Bone marrow (tissue), 2 donors: ENCODE measurements at regions not wholly inside any gene's neighbourhood (a gene's known extent, or its start where the extent isn't known, plus 50 kb on each side); places are given as distances from the start of the nearest gene placed in this dataset.
"Not testable (repeated sequence)": the region's sequence is repeated elsewhere in the genome, so short reads cannot be mapped to it uniquely, and the experiment has no call there.

Source experiments
- DNase-seq, 2 donors: peaks; one replicate each; lab custom pipeline; 2025; lab: John Stamatoyannopoulos, UW

DNA sequence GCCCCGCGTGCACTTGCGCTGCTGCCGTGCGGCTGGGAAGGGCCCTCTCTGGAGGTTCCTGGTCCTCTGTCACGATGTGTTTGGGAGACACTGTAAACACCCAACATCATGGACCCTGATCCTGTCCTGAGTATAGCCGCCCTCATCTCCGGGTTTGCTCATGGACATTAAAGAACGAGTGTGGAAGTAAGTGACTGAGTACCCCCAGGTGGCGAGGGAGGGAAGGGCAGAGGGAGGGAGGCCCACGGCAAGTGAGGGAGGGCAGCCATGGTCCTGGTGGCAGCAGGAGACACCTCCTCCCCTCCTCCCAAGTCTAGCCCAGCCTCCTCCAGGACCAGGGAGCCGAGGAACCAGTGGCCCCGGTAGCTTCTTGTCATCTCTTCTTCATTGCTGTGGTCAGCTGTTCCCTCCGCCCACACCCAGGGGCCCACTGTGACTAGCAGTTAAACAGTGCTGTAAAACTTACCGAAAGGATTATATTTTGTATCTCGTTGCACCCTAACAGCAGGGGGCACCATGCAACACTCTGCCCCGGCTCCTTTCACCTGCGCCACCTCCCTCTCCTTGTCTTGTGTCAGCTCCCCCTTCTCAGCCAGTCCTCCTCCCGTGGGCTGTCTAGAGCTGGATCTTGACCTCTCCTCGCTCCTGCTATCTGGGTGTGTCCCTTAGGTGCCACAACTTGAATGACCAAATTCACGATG lies 566.5 kb upstream of the B3GAT1 start:
- DNase-seq = no peak

DNA sequence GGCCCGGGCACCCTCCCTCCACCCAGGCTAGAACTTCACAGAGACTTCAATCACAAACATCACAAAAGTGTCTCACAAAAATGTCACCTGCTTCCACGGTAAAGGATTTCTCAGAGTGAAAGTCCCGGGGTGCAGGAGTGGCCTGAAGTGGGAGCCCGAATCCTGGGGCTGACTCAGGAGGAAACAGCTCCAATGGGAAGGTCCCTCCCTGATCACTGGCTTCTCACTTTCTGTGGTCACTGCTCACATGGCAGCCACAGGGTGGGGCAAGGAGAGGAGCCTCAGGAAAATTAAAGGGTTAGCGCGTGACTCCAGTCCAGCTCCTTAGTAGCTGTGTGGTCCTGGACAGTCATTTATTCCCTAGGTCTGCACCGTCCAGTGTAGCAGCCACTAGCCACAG lies 564.5 kb upstream of the B3GAT1 start:
- DNase-seq = no peak

DNA sequence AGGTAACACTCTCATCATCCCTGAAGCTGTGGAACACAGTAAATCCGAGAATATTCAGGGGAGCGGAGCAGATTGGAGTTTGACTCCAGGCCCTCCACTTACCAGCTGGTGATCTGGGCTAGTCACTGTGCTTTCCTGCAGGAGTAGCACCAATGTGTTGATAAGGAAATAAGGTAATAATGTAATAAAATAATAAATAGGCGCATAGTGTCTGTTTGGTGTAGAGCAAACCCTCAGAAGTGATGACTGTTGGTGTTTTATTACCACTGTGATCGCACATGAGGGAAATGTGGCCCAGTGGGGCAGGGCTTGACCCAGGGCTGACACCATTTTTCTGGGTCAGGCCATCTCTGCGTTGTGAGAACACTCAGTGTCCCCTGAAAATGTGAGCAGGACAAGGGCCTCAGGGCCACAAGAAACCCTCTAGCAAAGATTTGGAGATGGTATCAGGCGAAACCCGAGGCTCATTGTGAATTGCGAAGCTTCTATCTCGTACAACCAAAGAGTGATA lies 563.9 kb upstream of the B3GAT1 start:
- DNase-seq = no peak

DNA sequence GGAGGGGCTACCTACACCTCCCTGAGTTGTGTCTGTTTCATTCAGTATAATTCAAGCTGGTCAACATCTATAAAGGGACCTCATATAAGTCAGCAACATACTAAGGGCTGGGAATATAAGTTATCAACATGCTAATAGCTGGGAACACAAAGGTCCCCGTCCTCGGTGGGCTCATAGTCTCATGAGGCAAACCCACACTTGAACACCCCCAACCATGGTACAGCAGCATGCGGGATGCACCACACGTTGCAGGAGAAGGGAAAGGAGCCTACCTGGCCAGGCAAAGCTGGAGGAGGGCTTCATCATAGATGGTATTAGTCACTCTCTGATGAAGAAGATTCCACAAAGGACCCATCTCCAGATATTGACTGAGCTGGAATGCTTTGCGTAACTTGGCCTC lies 561.8 kb upstream of the B3GAT1 start:
- DNase-seq = no peak

DNA sequence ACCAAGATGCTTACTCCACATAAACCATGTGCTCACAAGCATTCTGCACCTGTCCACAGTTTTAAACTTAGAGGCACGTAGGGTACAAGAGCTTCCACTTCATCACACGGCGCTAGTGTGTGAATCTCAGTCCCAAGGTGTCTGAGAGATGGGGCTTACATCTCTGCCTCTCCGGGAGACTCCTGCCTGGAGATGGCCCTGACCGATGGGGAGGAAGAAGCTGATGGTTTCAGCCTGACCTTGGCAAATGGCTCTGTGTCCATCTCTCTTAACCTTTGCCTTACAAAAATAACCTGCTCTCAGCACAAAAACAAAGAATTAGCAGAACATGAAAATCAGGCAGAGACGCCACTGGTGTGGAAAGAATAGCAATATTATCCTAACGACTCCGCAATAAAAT lies 559.3 kb upstream of the B3GAT1 start:
- DNase-seq = no peak

DNA sequence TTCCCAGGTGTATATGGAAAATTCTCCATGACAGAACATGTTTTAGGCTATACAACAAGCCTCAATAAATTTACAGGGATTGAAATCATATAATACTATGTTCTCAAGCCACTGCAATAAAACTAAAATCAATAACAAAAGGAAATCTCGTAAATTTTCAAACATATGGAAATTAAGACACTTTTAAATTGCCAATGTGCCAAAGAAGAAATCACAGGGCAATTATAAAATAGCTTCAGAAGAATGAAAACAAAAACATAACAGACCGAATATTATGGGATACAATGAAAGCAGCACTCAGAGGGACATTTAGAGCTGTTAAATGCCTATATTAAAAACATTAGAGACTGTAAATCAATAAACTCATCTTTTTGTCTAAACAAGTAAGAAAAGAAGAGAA lies 555.7 kb upstream of the B3GAT1 start:
- no peak for DNase-seq

DNA sequence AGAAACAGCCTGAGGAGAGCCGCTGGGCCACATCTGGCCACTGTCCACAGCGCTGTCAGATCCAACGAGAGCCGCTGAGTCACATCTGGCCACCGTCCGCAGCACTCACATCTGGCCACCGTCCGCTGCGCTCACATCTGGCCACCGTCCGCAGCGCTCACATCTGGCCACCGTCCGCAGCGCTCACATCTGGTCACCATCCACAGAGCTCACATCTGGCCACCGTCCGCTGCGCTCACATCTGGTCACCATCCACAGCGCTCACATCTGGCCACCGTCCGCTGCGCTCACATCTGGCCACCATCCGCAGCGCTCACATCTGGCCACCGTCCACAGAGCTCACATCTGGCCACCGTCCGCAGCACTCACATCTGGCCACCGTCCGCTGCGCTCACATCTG lies 549.3 kb upstream of the B3GAT1 start:
- not testable (repeated sequence) for DNase-seq

DNA sequence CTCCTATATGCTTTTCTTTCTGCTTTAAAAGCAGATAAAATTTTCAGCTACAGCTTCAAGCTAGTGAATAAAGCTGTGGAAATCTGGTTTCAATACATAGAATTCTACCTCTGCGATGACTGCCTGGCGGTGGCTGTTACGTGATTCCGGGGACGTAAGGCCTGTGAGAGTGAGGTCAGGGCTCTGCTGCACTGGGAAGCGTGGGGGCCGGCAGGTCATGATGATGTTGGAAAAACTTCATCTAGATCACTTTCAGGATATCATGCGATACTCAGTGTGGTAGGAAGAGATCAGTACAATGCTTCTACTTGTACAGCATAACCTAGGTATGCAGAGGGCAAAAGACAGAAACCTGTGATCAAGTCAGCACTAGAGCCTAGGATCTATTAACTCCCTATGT lies 546.8 kb upstream of the B3GAT1 start:
- no peak for DNase-seq

DNA sequence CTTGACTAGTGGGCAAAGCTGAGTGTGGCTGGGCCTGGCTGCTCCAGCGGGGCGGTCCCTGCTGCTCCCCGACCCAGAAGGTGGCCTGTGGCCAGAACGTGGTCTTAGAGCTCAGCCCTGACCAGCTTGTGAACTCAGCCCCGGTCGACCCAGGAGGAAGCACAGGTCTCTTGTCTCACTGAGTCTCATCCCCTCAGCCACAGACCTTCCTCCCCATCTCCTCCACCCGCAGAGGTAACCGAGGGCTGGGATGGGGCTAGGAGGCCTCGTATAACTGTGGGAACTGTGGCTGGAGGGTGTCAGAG lies 546.2 kb upstream of the B3GAT1 start:
- no peak for DNase-seq

DNA sequence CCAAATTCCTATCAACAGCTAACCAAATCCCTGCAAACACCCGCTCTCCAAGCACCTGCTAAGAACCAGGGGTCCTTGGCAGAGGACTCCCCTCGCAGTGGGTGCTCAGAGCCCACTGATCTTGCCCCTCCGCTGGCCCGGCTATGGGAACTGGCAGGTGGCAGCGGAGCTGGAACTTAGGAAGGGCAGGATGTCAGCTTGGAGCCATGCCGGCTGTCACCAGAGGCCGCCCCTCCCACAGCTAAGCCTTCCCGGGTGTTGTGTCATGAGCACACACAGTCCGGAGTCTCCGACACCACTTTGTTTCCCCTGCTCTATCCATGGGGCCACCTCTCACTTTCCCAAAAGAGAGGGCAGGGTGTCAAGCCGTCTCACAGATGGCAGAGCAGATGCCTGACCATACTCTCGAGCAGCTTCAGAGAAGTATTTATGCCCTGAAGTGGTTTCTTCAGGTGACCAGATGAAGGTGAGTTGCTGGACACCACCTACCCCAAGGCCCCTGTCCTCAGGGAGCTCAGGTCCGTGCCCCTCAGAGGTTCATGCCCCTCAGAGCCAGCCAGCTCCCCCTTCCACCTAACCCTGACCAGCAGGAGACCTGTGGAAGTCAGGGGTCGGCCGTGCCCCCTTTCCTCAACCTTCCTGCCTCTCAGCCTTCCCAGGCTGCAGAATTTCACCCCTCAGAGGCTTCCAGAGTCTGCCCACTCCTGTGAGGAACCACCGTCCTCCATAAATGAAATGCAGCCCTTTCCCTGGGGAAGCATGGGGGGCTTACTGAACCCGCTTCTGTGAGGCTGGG lies 545.7 kb upstream of the B3GAT1 start:
- no peak for DNase-seq

DNA sequence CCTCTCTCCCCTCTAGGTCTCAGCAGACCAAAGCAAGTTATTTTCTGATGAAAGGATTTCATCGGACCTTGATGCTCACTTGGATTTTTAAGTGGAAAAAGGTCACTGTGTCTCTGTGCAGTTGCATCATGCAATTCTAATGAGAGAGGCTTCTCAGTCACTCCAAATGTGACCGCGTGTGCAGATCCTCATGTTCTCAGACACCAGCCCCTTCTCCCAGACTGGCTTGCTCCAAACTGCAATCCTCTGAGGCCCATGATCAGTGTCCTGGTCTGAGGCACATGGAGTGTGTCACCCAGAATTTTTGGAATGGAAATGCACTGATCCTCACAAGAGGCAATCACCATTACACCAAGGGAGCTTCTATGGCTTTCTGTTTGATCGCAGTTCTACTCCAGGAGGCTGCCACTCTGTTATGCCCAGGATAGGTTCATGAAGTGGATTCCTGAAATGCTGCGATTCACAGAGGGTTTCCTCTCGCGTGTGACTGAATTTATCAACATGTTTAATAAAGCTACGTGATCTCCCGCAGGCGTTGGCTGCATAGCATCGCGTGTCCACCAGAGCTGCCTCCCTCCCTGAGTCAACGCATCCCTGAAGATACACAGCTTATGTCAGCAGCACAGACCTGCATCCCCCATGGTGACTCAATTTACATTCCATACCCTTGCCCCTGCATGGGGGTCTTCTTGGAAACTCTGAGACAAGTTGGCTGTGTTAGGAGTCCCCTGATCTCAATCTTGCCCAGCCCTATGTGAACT lies 544.6 kb upstream of the B3GAT1 start:
- DNase-seq = no peak

DNA sequence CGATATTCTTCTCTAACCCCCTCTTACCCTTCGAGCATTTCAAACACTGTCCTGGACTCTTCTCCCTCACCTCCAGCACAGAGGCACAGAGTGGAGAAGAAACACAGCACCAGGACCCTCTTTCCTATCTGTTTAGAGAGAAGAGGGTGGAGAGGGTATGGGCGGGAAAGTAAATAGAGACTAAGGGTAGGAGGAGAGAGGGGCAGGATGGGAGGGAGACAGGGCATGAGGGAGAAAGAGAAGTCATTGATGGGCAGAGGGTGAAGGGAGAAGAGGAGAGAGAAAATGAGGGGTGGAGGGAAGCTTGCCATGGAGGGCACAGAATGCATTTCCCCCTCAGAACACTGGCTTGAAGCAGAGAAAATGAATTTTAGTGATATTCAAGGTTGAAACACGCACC lies 543.9 kb upstream of the B3GAT1 start:
- not testable (repeated sequence) for DNase-seq

DNA sequence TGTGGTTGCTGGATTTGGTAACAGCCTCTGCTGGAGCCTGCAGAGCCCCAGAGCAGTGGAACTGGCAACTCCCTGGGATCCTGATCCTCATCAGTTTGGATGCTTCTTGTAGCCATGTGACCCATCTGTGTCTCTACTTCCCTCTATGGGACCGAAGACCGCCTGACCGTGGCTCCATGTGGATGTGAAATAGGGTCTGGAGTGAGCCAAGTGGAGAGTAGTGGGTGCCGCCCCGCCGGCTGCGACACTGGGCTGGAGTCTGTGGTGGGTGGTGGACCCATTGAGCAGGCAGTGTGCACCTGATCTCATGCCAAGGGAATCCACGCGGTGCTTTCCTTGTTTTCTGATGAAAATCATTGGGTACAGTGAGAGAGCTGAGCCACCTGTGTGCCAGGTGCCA lies 543.2 kb upstream of the B3GAT1 start:
- DNase-seq = no peak

DNA sequence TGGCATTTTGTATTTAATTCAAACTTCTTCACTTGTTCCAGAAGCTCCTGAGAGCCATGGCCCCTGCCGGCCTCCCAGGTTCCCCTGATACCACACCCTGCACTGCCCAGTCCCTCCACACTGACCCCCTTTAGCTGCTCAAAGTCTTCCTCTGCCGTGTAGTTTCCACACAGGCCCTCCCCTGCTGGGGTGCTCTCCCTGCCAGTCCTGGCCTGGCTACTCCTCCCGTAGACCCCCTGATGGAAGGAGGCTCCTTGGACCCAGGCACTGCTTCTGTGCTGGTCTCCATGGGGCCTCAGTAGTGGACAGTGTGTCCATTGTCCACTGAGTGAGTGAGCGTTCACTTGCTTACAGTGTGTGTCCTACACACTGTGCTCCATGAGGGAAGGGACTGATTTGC lies 542.4 kb upstream of the B3GAT1 start:
- not testable (repeated sequence) for DNase-seq

DNA sequence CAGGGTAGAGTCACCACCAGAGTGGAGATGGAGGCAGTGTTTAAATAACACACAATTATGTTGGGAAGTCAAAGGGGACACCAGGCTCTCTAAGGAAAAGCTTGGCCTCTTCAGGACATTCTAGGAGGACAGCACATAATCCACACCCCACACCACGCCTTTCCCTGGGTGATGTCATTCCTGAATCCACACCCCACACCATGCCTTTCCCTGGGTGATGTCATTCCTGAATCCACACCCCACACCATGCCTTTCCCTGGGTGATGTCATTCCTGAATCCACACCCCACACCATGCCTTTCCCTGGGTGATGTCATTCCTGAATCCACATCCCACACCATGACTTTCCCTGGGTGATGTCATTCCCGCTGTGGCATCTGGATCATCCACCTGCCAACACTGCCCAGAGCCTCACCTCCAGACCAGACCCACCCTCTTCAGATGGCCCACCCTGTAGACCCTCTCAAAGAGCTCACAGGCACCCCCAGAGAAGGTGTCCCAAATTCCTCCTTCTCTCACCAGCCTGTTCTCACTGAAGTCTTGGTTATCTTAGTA lies 541.5 kb upstream of the B3GAT1 start:
- DNase-seq = not testable (repeated sequence)

DNA sequence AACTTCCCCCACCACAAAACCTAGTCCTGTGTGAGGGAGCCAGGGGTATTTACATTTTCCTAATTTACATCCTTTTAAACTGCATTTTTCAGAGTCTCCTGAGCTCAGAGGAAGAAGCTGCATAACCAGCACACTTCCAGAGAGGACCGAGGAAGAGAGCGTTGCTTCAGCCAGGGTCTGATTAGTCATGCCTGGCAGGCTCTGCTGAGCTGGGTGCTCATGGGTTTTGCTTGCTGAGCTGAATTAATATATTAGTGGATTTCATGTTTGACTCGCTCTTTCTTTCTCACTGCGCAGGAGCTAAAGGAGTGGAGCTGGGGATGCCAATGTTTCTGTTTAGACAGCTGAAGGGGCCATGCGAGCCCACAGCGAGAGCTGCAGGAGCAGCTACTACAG lies 539.3 kb upstream of the B3GAT1 start:
- no peak for DNase-seq

DNA sequence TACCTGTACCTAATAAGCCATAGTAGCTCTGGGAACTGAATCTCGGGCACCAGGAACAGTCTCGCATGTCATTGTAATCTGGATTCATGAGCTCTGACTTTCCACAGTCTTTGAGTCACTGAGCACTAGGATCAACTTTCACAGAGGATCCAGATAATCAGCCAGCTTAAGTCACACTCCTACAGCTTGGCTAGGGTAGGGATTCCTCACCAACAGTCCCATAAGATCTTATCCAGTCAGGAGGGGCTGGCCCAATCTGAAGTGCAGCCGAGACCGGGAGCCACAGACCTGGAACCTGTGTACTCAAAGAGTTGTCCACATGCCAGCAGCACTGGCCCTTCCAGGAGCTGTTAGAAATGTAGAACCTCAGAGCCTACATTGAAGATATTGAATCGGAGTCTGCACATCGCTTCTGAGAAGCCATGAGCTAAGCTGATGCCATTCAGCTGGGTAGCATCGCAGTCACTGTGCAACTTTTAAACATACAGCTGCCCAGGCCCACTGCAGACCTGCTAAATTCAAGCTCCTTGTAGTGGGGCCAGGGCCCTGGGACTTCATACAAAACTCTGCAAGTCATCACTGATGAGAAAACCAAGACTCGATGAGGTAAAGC lies 538.8 kb upstream of the B3GAT1 start:
- DNase-seq = no peak

DNA sequence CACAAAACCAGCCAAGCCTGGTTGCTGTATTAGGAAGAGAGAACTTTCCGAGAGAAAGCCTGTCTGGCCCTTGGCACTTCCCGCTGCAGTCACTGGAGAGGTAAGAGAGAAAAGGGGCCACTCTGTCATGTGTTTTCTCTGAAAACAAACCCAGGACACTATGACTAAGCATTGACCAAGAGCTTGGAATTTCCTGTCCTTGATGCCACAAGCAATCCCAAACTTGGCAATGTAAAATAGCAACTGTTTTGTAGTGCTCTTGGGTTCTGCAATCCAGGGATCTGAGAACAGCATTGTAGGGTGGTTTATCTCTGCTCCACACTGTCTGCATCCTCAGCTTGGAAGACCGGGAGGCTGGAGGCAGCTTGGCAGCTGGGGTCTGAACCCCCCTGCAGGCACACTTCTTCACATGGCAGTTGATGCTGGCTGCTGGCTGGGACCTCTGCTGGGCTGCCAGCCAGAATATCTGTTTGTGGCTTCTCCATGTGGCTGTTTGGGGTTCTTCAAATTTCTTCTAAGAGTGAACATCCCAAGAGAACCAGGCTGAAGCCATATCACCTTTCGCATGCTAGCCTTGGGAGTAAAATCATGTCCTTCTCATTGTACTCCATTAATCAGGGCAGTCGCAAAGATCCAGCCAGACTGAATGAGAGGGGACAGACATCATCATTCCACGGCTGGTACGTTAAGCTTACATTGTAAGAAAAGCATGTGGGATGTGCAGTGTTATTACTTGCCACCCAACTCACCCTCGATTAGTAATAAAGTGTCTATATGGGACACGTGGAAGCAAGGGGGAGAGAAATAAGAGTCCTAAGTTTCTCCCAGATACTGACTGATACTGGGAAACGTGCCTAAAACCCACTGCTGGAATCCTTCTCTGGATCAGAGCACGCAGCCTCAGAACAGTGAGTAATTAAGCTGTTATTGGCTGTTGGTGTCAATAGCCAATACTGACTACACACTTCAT lies 537.4 kb upstream of the B3GAT1 start:
- no peak for DNase-seq

DNA sequence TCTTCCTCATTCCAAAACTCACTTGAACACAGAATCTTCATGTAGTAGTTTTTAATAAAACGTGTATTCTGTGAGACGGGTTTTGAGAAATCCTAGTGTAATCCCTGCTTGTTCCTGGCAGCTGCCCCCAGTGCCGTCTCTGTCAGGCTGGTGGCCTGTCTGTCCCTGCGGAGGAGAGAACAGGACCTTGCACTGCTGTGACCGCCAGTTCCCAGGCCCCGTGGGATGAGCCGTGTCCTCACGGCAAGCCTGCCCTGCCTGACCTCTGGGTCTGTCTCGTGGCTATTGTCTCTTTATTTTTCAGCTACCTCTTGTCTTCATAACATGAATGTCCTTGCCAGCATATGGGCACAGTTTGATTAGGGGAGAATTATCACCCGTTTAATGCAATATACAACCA lies 535.5 kb upstream of the B3GAT1 start:
- no peak for DNase-seq

DNA sequence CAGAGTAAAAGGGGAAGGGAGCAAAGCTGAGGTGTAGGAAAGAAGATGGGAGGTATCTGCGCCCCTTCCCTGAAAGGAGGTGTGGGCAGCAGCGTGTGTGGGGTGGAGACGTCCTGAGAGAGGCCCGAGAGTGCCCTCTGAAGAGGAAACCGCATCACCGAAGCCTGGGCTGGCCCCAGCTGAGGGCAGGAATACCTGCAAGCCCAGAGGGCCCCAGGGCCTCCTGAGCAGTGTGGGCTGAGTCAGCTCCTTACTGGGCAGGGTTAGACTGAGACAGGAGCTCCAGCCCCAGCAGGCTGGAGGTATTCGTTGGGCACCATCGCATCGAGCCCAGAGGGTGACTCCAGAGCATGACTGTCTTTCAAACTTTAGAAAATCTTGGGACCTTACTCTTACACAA lies 534.0 kb upstream of the B3GAT1 start:
- no peak for DNase-seq

DNA sequence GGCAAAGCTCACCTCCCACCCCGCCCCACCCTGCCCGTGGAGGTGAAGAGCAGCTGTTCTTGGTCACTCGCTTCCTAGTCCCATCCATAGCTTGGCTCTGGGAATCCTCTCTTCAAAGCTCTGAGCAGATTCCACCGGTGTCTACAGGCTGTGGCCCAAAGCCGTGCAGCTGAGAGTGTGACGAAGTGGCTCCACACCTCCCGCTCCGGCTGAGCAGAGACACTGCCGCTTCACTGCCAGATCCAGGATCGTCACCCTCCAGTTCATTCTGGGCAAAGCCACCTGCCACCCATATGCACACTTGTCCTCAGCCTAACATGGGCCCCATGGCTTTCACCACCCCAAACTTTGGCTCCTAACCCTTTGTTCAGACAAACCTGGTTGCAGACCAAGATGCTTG lies 532.9 kb upstream of the B3GAT1 start:
- no peak for DNase-seq
